Smooth muscle cell (in vitro differentiated cells): ENCODE measurements at regions not wholly inside any gene's neighbourhood (a gene's known extent, or its start where the extent isn't known, plus 50 kb on each side); places are given as distances from the start of the nearest gene placed in this dataset.

Experiments used
- DNase-seq: peaks from one replicate; lab custom pipeline; 2025; ENCODE audit not compliant: unreplicated experiment; lab: John Stamatoyannopoulos, UW
- H2AFZ ChIP-seq: fragments of 200-600 bp; sonication (generic); 2 replicates; pipeline ENCODE4 v1.6.0; 2016; ENCODE audit warnings: antibody characterized with exemption, low read depth, mild to moderate bottlenecking
- H3F3A ChIP-seq: fragments of 200-600 bp; sonication (generic); 2 replicates; pipeline ENCODE4 v1.6.0; 2017; ENCODE audit warnings: antibody characterized with exemption, low read depth
- H3K27ac ChIP-seq: fragments of 200-600 bp; sonication (generic); 2 replicates; pipeline ENCODE4 v1.5.1; 2016; ENCODE audit warnings: low read depth, mild to moderate bottlenecking
- H3K27me3 ChIP-seq: fragments of 200-600 bp; sonication (generic); 2 replicates; pipeline ENCODE4 v1.6.1; 2016; ENCODE audit warnings: low read depth, mild to moderate bottlenecking
- H3K36me3 ChIP-seq: fragments of 200-600 bp; sonication (generic); 2 replicates; pipeline ENCODE4 v1.5.1; 2016; ENCODE audit warnings: low read depth
- H3K4me1 ChIP-seq: fragments of 200-600 bp; sonication (generic); 2 replicates; pipeline ENCODE4 v1.5.1; 2016; ENCODE audit warnings: low read depth
- H3K4me2 ChIP-seq: fragments of 200-600 bp; sonication (generic); 2 replicates; pipeline ENCODE4 v1.6.0; 2016; ENCODE audit warnings: mild to moderate bottlenecking
- H3K4me3 ChIP-seq: fragments of 200-600 bp; sonication (generic); 2 replicates; pipeline ENCODE4 v1.5.1; 2016; ENCODE audit warnings: mild to moderate bottlenecking
- H3K79me2 ChIP-seq: fragments of 200-600 bp; sonication (generic); 2 replicates; pipeline ENCODE4 v1.6.0; 2016; ENCODE audit warnings: low read depth, mild to moderate bottlenecking
- H3K9ac ChIP-seq: fragments of 200-600 bp; sonication (generic); 2 replicates; pipeline ENCODE4 v1.6.0; 2016; ENCODE audit warnings: low read depth
- H3K9me3 ChIP-seq: fragments of 200-600 bp; sonication (generic); replicated peaks from 2 replicates; pipeline ENCODE4 v1.5.1; 2016; ENCODE audit warnings: low read depth
- H4K20me1 ChIP-seq: fragments of 200-600 bp; sonication (generic); 2 replicates; pipeline ENCODE4 v1.6.0; 2016; ENCODE audit warnings: low read depth
- WGBS: methylation state at CpG from one replicate; pipeline ENCODE4 v1.1.7; 2016; ENCODE audit warnings: low lambda C conversion rate; 5-methylcytosine and 5-hydroxymethylcytosine counted together
- TF ChIP-seq, protein P1 (sequence below): fragments of 200-600 bp; sonication (generic); IDR thresholded peaks from 2 replicates; pipeline ENCODE4 v1.5.1; 2017; ENCODE audit warnings: borderline replicate concordance, mild to moderate bottlenecking, antibody characterized with exemption; ENCODE audit not compliant: insufficient read depth, poor library complexity, severe bottlenecking

GRCh38 chr9:106127776-106128175, 433.4 kb downstream of the TMEM38B start:
- Histone ChIP-seq H3K4me1 (no peaks in the 10 kb centered on the region), H3K27ac (no peak overlapping the region), H3K79me2 (no peaks in the 10 kb centered on the region), H3K4me3 (no peak overlapping the region), H2AFZ (no peak overlapping the region), H3K27me3 (no peaks in the 10 kb centered on the region), H3K4me2 (no peak overlapping the region), H3K9me3 (no peaks in the 10 kb centered on the region), H3K9ac (no peak overlapping the region), H4K20me1 (no peaks in the 10 kb centered on the region), H3F3A (no peaks in the 10 kb centered on the region), H3K36me3 (no peaks in the 10 kb centered on the region)
- TF ChIP-seq, protein P1, sequence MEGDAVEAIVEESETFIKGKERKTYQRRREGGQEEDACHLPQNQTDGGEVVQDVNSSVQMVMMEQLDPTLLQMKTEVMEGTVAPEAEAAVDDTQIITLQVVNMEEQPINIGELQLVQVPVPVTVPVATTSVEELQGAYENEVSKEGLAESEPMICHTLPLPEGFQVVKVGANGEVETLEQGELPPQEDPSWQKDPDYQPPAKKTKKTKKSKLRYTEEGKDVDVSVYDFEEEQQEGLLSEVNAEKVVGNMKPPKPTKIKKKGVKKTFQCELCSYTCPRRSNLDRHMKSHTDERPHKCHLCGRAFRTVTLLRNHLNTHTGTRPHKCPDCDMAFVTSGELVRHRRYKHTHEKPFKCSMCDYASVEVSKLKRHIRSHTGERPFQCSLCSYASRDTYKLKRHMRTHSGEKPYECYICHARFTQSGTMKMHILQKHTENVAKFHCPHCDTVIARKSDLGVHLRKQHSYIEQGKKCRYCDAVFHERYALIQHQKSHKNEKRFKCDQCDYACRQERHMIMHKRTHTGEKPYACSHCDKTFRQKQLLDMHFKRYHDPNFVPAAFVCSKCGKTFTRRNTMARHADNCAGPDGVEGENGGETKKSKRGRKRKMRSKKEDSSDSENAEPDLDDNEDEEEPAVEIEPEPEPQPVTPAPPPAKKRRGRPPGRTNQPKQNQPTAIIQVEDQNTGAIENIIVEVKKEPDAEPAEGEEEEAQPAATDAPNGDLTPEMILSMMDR, result no peak
- DNase-seq, result no peak
- WGBS, result 92% methylated on average over 1 of the region's 1 CpG

DNA sequence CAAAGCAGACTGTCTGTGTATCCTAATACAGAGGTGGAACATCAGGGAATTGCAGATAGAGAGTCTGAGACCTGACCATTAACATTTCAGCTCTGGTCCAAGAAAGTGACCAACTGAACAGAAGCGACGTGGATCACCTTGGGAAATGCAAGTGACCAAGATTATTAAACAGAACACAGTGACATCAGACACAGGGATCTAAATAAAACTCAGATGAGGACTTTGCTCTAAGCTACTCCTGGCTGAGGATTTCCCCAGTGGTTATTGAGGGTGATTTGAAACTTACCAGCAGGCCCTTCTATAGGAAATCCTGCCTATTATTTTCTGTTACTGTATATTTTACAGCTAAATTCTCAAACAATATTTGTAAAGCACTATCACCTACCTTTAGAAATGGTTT, 436.0 kb downstream of the TMEM38B start:
- Histone ChIP-seq H3K27ac (no peak overlapping the region), H4K20me1 (no peaks in the 10 kb centered on the region), H2AFZ (no peak overlapping the region), H3K9me3 (no peaks in the 10 kb centered on the region), H3K9ac (no peak overlapping the region), H3F3A (no peaks in the 10 kb centered on the region), H3K4me2 (no peak overlapping the region), H3K27me3 (no peaks in the 10 kb centered on the region), H3K79me2 (no peaks in the 10 kb centered on the region), H3K4me1 (no peaks in the 10 kb centered on the region), H3K36me3 (no peaks in the 10 kb centered on the region), H3K4me3 (no peak overlapping the region)
- DNase-seq, result no peak
- TF ChIP-seq, protein P1, result no peak
- WGBS, result 74% methylated on average over 2 of the region's 2 CpGs

- Histone ChIP-seq H3K4me2 (no peak overlapping the region), H3K27ac (no peak overlapping the region), H3K4me1 (no peaks in the 10 kb centered on the region), H3K9ac (no peak overlapping the region), H3F3A (no peaks in the 10 kb centered on the region), H3K27me3 (no peaks in the 10 kb centered on the region), H3K36me3 (no peaks in the 10 kb centered on the region), H4K20me1 (no peaks in the 10 kb centered on the region), H3K9me3 (no peaks in the 10 kb centered on the region), H3K4me3 (no peak overlapping the region), H3K79me2 (no peaks in the 10 kb centered on the region), H2AFZ (no peak overlapping the region)
- DNase-seq, result no peak
- 81% methylated on average over 2 of the region's 2 CpGs for WGBS
- TF ChIP-seq, protein P1, result no peak
These were observed 449.4 kb downstream of the TMEM38B start for GRCh38 chr9:106143781-106144180.

GRCh38 chr9:106146066-106146840, 451.9 kb downstream of the TMEM38B start:
- DNase-seq, result no peak
- Histone ChIP-seq H3K9me3 (no peaks in the 10 kb centered on the region), H3K79me2 (no peaks in the 10 kb centered on the region), H3F3A (no peaks in the 10 kb centered on the region), H3K27ac (no peak overlapping the region), H3K27me3 (no peaks in the 10 kb centered on the region), H3K4me1 (no peaks in the 10 kb centered on the region), H3K4me3 (no peak overlapping the region), H4K20me1 (no peaks in the 10 kb centered on the region), H3K9ac (no peak overlapping the region), H3K4me2 (no peak overlapping the region), H2AFZ (no peak overlapping the region), H3K36me3 (no peaks in the 10 kb centered on the region)
- TF ChIP-seq, protein P1, result no peak
- WGBS, result 87% methylated on average over 6 of the region's 6 CpGs
